ENCODE measurements at regions not wholly inside any gene's neighbourhood (a gene's known extent, or its start where the extent isn't known, plus 50 kb on each side); places are given as distances from the start of the nearest gene placed in this dataset.

GRCh38 chr5:158278216-158278925, 419.4 kb upstream of the CLINT1 start:
- Histone ChIP-seq H3K4me2 (ENCODE audit: low read depth, low read length) (no peak overlapping the region), H3K36me3 (replicated peaks in 1 of 2; ENCODE audit: control insufficient read depth in 1 of 2, insufficient read depth in 2 of 2, low read length in 2 of 2) (no peaks in the 10 kb centered on the region), H3K4me1 (ENCODE audit: insufficient read depth, low read length) (no peaks in the 10 kb centered on the region), H3K27ac (ENCODE audit: extremely low read length, insufficient read depth, low read length) (no peak overlapping the region), H2AFZ (ENCODE audit: low read length) (no peak overlapping the region), H3K9ac (ENCODE audit: insufficient read depth, low read depth, low read length) (no peak overlapping the region), H3K9me3 (ENCODE audit: low read length) (no peaks in the 10 kb centered on the region), H3K27me3 (ENCODE audit: control insufficient read depth in 1 of 2, insufficient read depth in 2 of 2, low read length in 2 of 2) (no peaks in the 10 kb centered on the region), H3K79me2 (ENCODE audit: insufficient read depth, low read length) (no peaks in the 10 kb centered on the region), H3K4me3 (replicated peaks in 1 of 3; ENCODE audit: insufficient read depth in 1 of 3, low read depth in 2 of 3, low read length in 3 of 3) (no peak overlapping the region), H4K20me1 (ENCODE audit: insufficient read depth, low read length) (no peaks in the 10 kb centered on the region)
- in situ Hi-C loops (cut with HindIII; ENCODE audit: extremely low pct_ligation_motif_present, low pct_unique_long_range_greater_than_20kb) = no loop called here
- FAIRE-seq (no peak), ATAC-seq (no peak), DNase-seq (ENCODE audit: low spot score) (no peak)
- intact Hi-C loops (cut with micrococcal nuclease; ENCODE audit: unreplicated experiment) = no loop called here
- ChIA-PET CTCF (ENCODE audit: low intra/inter-chr PET ratio, low total read pairs) (no interaction called here), POLR2A (no interaction called here)
- no TSS peak for BruUV-seq (replicated peaks)
- WGBS (ENCODE audit: low lambda C conversion rate) = 30% methylated on average over 4 of the region's 4 CpGs
- TF ChIP-seq ZMYM3 (CRISPR knock-in tag; IDR thresholded peaks at IDR 0.05) = no peak
- no peak for TF ChIP-seq KDM4B (CRISPR knock-in tag; IDR thresholded peaks at IDR 0.05)
- TF ChIP-seq MIXL1 (CRISPR knock-in tag; IDR thresholded peaks at IDR 0.05) = no peak
- TF ChIP-seq ZNF646 (CRISPR knock-in tag; IDR thresholded peaks at IDR 0.05) = no peak
- TF ChIP-seq GPN1 (CRISPR knock-in tag; IDR thresholded peaks at IDR 0.05; ENCODE audit: borderline replicate concordance) = no peak
